ENCODE measurements at regions not wholly inside any gene's neighbourhood (a gene's known extent, or its start where the extent isn't known, plus 50 kb on each side); places are given as distances from the start of the nearest gene placed in this dataset.

DNA sequence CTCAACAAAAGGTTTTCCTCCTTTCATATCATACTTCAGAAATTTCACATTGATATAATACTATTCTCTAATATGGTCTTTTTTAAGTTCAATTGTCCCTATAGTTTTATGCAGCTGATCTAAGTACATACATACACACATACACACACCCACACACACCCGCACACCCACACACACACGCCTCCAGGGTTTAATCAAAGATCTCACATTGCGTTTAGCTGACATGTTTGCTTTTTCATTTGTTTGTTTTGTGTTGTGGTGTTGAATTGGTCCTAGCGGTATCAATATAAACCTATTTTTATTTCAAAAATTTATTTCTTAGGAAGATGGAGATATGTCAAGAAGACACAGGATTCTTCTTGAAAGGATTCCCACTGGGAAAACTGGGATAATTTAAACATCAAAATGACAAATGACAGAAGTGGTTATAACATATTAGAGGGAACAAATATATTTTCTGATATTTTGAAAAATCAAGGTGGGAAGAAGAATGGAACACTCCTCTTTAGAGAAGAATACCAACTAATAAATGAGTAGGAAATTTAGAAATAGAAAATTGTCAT lies 434.9 kb upstream of the SLC30A5 start:
- 95 to 96% (median 95%) methylated on average over 4 of the region's 4 CpGs for WGBS, 3 donors
- Histone ChIP-seq H3K27me3 (ENCODE audit: insufficient read depth in 3 of 3, low read length in 2 of 3) (no peaks in the 10 kb centered on the region), H3K4me3 (no peak overlapping the region), H3K36me3 (ENCODE audit: insufficient read depth in 1 of 2, low read depth in 1 of 2) (no peaks in the 10 kb centered on the region), H3K4me1 (no peaks in the 10 kb centered on the region), H3K27ac (no peak overlapping the region), H3K9me3 (no peaks in the 10 kb centered on the region)
- DNase-seq (no peak), ATAC-seq (no peak)
- TF ChIP-seq, protein P1, sequence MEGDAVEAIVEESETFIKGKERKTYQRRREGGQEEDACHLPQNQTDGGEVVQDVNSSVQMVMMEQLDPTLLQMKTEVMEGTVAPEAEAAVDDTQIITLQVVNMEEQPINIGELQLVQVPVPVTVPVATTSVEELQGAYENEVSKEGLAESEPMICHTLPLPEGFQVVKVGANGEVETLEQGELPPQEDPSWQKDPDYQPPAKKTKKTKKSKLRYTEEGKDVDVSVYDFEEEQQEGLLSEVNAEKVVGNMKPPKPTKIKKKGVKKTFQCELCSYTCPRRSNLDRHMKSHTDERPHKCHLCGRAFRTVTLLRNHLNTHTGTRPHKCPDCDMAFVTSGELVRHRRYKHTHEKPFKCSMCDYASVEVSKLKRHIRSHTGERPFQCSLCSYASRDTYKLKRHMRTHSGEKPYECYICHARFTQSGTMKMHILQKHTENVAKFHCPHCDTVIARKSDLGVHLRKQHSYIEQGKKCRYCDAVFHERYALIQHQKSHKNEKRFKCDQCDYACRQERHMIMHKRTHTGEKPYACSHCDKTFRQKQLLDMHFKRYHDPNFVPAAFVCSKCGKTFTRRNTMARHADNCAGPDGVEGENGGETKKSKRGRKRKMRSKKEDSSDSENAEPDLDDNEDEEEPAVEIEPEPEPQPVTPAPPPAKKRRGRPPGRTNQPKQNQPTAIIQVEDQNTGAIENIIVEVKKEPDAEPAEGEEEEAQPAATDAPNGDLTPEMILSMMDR (IDR thresholded peaks at IDR 0.05): no peak
- intact Hi-C loops (cut with DNase I): no loop called here

DNA sequence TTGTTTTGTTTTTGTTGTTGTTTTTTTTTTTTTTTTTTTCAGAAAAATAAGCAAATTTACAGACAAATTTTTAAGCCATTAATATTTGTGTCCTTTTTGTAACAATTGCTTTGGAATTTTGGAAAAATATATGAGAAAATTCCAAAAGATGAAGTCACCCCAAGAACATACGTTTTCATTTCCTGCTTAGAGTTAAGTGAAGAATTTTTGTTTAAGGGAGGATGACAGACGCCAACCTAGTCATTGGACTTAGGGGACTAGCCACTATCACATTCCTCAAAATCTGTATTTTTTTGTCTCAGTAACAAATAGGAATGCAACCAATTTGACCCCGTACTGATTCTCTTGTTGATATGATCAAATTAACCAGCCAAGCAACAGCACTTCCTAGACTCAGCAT lies 433.9 kb upstream of the SLC30A5 start:
- no peaks in the 10 kb centered on the region for H3K36me3 ChIP-seq (ENCODE audit: insufficient read depth in 1 of 2, low read depth in 1 of 2)
- H3K27me3 ChIP-seq (ENCODE audit: insufficient read depth in 3 of 3, low read length in 2 of 3): no peaks in the 10 kb centered on the region
- whole genome bisulfite sequencing, 3 donors: 79 to 81% (median 79%) methylated on average over 3 of the region's 3 CpGs
- intact Hi-C loops (cut with DNase I): no loop called here
- H3K4me1 ChIP-seq: no peaks in the 10 kb centered on the region
- H3K27ac ChIP-seq: no peak overlapping the region
- no peak for DNase-seq
- H3K4me3 ChIP-seq: no peak overlapping the region
- TF ChIP-seq, protein P1 (IDR thresholded peaks at IDR 0.05): no peak
- H3K9me3 ChIP-seq: no peaks in the 10 kb centered on the region
- no peak for ATAC-seq

DNA sequence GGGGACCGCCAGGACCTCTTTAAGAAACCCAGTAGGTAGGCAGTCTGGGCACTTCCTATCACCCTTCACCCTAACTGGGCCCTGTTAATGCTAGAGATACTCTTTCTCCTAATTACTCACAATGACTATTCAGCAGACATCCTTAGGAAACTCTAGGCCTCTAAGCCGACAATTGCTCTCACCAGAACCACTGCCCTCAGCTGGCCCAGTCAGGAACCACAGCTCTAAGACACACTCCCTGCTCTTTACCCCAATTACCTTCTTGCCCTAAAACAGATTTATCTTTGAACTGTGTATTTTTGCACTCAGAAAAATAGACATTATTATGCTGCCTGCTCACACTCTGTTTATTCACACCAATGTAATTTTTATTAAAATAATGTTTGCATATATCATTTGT lies 432.6 kb upstream of the SLC30A5 start:
- Histone ChIP-seq H3K27ac (no peak overlapping the region), H3K9me3 (no peaks in the 10 kb centered on the region), H3K27me3 (ENCODE audit: insufficient read depth in 3 of 3, low read length in 2 of 3) (no peaks in the 10 kb centered on the region), H3K4me3 (no peak overlapping the region), H3K4me1 (no peaks in the 10 kb centered on the region), H3K36me3 (ENCODE audit: insufficient read depth in 1 of 2, low read depth in 1 of 2) (no peaks in the 10 kb centered on the region)
- 86 to 91% (median 88%) methylated on average over 2 of the region's 2 CpGs for WGBS, 3 donors
- intact Hi-C loops (cut with DNase I): no loop called here
- ATAC-seq (peak in 1 of 4 donors; percentile 50), DNase-seq (no peak)
- TF ChIP-seq, protein P1 (IDR thresholded peaks at IDR 0.05): peak; percentile 8

DNA sequence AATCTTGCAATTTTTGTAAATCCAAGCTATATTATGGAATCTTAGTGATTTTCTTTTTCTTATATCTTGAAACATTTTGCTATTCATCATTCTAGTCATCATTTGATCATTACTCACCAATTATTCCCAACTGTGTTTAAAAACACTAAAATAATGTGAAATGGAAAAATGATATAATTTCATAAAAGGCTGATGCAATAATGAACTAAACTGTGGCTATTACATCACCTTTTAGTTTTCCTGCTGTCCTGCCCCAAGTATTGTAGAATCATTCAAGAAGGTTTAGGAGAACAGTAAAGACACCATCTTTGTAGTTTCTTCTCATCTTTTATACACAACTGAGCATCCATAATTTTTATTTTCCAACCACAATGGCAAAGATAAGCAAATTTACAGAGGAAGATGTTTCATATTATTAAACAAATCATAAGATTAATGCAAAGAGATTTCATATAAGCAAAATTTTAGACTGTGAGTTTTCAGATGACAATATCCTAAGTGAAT lies 431.0 kb upstream of the SLC30A5 start:
- Histone ChIP-seq H3K36me3 (ENCODE audit: insufficient read depth in 1 of 2, low read depth in 1 of 2) (no peaks in the 10 kb centered on the region), H3K27ac (no peak overlapping the region), H3K4me1 (no peaks in the 10 kb centered on the region), H3K27me3 (ENCODE audit: insufficient read depth in 3 of 3, low read length in 2 of 3) (no peaks in the 10 kb centered on the region), H3K9me3 (no peaks in the 10 kb centered on the region), H3K4me3 (no peak overlapping the region)
- DNase-seq (no peak), ATAC-seq (no peak)
- intact Hi-C loops (cut with DNase I): no loop called here
- TF ChIP-seq, protein P1 (IDR thresholded peaks at IDR 0.05): no peak
